EH (cell line): ENCODE measurements at regions not wholly inside any gene's neighbourhood (a gene's known extent, or its start where the extent isn't known, plus 50 kb on each side); places are given as distances from the start of the nearest gene placed in this dataset.
"Not testable (repeated sequence)": the region's sequence is repeated elsewhere in the genome, so short reads cannot be mapped to it uniquely, and the experiment has no call there.

Experiments
- DNase-seq: peaks from one replicate; pipeline ENCODE4 v3.0.0-alpha.2; 2015; ENCODE audit warnings: low read depth

GRCh38 chr15:87578776-87579175 is 677.8 kb downstream of the NTRK3 start:
- no peak for DNase-seq

- DNase-seq, result no peak
These were observed 679.2 kb downstream of the NTRK3 start for GRCh38 chr15:87577336-87577735.

DNA sequence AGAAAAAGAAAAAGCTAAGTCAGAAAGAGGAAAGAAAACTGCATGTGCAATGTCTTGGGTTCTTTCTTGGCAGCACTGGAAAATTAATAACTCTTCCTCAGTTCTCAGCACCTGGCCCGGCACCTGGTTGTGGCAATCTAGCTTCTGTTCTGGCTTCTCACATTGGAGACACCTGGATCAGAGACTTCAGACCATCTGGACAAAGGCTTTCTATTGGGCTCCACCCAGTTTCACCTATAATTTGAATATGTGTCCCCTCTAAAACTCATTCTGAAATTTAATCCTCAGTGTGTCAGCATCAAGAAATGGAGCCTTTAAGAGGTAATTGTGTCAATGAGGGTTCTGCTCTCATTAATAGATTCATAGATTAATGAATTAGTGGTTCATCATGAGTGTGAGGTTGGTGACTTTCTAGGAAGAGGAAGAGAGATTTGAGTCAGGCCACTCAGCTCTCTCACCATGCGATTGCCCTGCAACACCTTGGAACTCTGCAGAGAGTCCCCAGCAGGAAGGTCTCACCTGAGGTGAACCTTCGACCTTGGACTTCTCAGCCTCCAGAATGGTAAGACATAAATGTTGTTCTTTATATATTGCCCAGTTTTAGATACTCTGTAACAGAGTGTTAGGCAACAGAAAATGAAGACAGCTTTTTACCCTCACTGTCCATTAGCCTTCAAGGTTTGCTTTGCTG is 679.9 kb downstream of the NTRK3 start:
- DNase-seq, result no peak

DNA sequence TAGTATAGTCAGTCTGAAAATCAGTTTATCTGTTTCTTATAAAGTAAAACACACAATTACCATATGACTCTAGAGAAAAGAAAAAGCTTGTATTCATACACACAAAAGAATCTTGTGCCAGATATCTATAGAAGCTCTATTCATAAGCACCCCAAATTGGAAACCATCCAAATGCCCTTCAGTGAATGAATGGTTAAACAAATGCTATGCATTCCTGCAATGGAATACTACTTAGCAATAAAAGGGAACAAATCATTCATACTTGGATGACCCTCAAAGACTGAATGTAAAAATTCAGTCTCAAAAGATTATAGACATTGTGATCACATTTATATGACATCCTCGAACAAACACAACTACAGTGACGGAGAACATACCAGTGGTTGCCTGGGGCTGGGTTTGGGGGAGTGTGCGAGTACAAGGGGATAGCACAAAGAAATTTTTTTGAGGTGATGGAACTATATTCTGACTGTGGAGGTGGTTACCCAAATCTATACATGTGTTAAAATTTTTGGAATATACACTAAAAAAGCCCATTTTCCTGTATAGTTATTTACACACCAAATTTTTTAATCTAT is 680.6 kb downstream of the NTRK3 start:
- DNase-seq, result no peak

GRCh38 chr15:87573534-87573933 is 683.0 kb downstream of the NTRK3 start:
- no peak for DNase-seq

DNA sequence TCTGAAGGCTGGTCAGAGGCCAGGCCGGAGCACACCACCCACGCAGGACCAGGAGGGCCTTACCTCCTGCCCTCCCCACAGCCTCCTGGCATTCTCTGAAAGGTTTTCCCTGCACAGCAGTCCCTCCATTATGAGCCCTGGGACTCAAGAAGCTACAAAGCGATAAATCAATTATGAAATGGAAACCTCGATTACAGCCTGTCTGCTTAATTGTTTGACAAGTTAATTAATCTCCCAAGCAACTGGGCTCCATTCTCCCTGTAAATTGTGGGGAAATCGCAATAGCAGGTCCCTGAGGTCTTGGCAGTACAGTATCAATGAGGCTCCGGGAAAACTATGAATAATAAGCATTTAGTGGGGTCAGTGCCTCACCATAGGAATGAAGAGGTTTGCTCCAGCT is 683.5 kb downstream of the NTRK3 start:
- no peak for DNase-seq

DNA sequence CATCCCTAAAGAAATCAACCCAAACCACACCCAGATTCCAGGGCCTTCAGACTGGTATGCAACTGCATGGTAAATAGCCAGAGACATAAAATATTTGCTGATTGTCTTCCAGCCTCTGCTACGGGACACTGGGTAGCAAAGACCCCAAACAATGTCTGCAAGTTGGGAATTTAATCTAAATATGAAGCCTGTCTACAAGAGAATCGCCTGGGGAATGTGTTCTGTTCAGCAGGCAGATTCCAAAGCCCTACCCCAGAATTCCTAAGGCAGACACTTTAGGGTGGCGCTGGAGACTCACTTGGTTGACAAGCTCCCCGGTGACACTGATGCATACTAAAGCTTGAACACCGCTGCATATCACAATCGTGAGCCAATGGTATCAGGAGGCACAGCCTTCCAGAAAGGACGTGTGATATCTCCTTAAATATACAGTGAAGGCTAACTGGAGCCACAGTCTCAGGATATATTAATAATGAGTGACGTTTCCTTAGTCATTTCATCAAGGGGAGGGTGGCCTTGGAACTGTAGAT is 684.1 kb downstream of the NTRK3 start:
- no peak for DNase-seq

DNA sequence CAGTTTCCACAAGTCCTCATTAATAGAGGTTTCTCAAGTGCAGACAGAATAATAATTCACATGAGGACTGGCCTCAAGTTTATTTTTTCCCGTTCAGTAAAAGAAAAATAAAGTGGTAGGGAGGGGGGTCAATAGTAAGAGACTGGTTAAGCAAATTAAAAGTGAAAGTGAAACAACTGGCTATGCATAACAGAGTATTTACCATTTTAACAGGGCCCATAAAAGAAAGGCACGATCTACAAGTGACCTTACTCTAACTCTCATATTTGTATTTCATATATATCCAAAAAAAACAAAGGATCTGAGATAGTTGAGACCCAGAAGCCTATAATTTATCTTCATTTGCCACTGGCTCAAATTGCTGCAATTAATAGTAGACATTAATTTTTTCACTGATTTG is 686.3 kb downstream of the NTRK3 start:
- DNase-seq, result peak; percentile 11

DNA sequence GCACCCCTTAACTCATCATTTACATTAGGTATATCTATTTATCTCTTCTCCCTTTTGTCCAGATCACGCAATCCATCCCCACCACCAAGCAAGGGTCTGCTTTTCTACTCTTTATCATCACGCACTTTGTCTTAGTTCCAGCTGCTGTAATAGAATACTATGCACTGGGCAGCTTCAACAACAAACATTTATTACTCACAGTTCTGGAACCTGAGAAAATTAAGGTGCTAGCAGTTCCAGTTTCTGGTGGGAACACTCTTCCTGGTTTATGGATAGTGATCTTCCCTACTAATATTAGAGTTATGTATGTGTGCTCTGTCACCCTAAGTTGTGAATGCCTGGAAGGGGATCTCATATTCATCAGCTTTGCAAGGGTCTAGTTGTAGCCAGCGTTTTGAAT is 687.0 kb downstream of the NTRK3 start:
- DNase-seq, result no peak

DNA sequence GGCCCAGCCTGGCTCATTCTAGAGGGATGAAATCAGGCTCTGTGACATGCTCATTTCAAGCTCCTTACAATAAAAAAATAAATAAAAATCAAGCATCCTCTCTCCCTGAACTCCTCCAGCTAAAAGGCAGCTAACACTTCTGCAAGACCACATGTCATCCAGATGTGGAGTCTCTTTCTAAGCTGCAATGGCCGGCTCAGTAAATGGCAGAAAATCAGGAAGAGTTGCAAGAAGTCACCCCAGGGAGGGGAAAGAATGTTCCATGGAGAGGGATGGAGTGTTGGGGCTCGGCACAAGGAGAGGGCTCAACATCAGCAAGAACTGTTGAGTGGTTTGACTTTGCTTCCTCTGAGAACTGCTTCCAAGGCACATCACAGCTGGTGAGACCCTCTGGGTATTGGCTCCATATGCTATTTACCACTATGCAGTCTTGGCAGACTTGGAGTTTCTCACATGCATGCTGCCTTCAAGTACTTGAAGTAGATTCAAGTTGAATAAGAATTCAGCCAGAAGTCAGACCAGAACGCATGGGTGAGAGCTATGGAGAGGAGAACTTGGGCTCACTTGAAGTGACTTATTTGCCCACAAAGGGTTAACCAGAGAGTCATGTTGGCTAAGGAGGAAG is 689.0 kb downstream of the NTRK3 start:
- DNase-seq, result no peak

DNA sequence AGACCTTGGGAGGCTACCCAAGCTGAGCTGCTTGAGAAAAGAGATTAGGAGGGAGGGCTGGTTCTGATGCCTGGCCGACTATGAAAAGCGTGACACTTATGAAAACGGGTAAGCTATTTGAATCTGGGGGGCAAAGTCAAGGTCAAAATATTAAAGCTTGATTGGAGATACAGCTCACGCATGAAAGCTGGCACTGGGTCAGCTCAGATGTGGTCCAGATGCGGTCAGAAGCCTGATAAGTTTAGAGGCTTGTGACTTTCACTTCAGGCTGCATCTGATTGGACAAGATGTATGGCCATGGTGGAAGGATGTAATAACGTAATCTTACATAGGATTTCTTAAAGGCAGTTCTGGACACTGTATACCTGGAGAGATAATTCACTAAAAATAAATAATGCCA is 690.3 kb downstream of the NTRK3 start:
- no peak for DNase-seq

GRCh38 chr15:87564681-87565080 is 691.9 kb downstream of the NTRK3 start:
- DNase-seq, result no peak

- no peak for DNase-seq
These were observed 692.7 kb downstream of the NTRK3 start for GRCh38 chr15:87563869-87564268.

DNA sequence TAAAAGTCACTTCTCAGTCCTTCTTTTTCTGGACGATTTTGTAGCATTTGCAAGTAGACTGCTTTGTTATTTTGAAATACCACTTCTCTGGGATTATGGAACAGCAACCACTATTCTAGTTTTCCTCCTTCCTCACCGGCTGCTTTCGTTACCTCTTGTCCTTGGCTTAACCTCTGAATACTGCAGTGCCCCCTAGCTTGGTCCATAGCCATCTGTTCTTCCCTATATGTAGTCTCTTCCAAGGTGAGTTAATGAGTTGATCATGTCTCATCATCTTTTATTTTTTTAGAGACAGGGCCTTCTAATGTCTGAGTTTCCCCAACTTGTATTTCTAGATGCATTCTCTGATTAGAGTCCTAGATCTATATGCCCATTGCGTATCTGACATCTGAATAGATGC is 694.3 kb downstream of the NTRK3 start:
- DNase-seq, result no peak

- DNase-seq, result no peak
These were observed 694.9 kb downstream of the NTRK3 start for GRCh38 chr15:87561641-87562040.

DNA sequence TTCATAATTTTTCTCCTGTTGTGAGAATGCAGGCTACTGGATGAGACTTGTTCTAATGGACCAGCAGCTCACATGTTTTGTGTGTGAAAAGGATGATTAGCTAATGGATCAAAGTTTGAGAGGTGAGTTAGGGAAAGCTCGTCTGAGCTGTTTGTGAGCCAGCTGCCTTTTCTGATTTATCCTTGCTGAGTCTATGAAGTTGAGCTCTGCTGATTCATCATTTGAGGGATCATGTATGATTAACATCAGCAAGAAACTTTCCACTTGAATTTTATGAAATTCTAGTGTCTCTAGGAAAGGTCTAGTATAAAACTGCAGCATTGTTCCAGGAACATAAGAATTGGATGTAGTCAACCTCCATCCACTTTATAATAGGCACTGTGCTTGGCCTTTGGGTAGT is 698.7 kb downstream of the NTRK3 start:
- DNase-seq, result no peak

DNA sequence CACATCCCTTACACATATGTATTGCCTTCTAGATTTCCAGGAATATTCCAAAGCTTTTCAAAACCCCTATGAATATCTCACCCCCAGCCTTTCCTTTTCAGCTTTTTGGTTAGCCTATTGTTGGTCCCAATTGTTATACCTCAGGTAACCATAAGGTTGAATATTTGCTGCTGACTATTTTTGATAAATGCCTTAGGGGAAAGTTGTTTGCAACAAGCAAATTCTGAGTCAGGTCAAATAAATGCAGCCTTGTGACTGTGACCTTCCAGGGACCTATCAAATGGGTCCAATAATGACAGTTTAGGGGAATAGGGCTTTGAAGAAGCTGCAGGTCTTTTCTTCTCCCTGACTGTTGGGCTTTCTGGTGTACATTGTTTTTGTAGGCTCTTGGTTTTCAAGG is 699.7 kb downstream of the NTRK3 start:
- DNase-seq, result no peak

DNA sequence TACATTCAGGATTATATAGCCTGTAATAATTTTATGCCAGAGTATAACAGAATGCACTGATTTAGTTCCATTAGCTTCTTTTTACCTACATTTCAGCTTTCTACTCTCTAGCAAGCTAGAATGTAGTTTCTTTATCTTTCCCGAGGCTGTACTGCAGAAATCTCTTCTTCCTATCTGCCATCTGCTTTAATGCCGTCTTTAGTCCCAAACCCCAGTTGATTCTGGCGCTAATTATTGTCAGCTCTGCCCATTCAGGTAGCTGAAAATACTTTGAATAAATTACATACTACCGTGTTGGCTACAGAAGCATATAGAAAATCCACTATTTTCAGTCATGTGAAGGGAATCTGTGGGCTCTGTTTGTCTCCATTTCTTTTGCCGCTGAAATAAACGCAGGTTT is 706.7 kb downstream of the NTRK3 start:
- DNase-seq, result no peak

DNA sequence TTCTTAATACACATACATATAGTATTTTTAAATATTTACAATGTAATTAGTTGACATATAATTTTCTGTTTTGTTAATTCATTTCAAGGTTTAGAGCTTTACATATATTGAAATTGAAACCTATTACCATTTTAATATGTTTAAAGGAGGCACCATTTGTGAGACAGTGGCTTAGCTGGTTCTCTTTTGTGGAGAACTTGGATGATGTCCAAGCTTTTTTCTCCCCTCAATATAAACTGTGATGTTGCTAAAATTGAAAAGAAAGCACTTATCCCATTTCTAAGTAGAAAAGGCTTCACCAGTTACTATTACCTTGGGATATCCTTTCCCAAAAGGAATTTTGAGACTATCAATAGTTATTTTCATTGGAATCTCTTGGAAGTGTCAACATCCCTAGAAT is 707.2 kb downstream of the NTRK3 start:
- no peak for DNase-seq

DNA sequence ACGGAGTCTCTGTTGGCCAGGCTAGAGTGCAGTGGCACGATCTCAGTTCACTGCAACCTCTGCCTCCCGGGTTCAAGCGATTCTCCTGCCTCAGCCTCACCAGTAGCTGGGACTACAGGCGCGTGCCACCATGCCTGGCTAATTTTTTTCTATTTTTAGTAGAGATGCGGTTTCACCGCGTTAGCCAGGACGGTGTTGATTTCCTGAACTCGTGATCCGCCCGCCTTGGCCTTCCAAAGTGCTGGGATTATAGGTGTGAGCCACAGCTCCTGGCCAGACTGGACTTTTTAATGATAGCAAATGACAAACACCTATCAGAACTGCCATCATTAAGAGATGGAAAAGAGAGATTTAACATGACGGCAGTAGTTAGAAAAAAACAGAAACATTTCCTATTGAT is 707.9 kb downstream of the NTRK3 start:
- DNase-seq, result not testable (repeated sequence)

DNA sequence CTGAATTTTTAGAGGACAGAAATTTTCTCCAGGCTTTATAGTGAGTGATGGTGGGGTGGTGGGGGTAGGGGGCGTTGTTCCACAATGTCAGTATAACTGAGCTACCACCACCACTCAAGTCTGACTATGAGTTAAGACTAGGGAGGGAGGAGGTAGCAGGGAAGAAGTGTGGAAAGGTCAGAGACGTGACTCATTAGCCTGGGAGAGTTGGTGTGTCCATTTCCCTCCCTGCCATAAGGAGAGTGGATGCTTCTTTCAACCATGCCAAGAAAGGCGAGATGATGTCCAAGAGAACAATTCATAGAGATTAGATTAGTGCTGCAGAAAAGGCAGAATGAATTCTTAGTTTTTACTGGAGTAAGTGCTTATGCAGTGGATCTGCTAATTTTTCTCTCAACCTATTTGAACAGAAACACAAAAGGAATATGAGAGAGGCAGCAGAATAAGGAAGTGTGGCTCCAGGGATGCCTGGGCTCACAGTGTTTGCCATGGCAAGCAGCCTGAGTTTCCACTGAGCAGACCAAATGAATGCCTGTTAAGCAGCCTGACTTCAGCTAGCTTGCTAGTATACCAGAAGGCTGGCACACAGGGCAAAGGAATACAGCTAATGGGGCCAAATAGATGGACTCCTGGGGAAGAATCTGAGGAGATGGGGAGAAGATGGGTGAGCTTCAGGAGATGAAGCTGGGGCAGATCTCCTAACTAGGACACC is 708.9 kb downstream of the NTRK3 start:
- DNase-seq, result no peak

DNA sequence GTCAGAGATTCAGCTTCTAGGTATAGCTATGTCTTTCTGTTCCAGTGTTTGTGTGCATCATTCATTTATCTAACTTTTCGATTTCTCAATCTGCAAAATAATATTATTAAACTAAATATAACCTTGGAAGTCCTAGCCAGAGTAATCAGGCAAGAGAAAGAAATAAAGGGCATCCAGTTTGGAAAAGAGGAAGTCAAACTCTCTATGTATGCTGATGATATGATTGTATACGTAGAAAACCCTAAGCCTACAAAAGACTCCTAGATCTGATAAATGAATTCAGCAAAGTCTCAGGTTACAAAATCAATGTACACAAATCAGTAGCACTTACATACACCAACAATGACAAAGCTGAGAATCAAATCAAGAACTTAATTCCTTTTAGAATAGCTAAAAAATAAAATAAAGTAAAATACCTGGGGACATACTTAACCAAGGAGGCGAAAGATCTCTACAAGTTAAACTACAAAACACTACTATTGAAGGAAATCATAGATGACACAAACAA is 718.2 kb downstream of the NTRK3 start:
- no peak for DNase-seq

- DNase-seq, result no peak
These were observed 719.2 kb downstream of the NTRK3 start for GRCh38 chr15:87537295-87537694.
